Ishikawa (cell line): ENCODE measurements at regions not wholly inside any gene's neighbourhood (a gene's known extent, or its start where the extent isn't known, plus 50 kb on each side); places are given as distances from the start of the nearest gene placed in this dataset.

Experiments
- CEBPB ChIP-seq: IDR thresholded peaks from 2 replicates; pipeline ENCODE4 v1.6.1; 2012
- CREB1 ChIP-seq: IDR thresholded peaks from 2 replicates; pipeline ENCODE4 v1.6.1; 2012; ENCODE audit warnings: low read depth
- EGR1 ChIP-seq: IDR thresholded peaks from 2 replicates; pipeline ENCODE4 v1.6.1; 2012
- EP300 ChIP-seq: IDR thresholded peaks from 2 replicates; pipeline ENCODE4 v1.6.1; 2012; ENCODE audit warnings: borderline replicate concordance
- FOXM1 ChIP-seq: IDR thresholded peaks from 2 replicates; pipeline ENCODE4 v1.6.1; 2012; ENCODE audit warnings: low read depth, borderline replicate concordance
- NFIC ChIP-seq: IDR thresholded peaks from 2 replicates; pipeline ENCODE4 v1.6.1; 2012
- RAD21 ChIP-seq: IDR thresholded peaks from 2 replicates; pipeline ENCODE4 v1.6.1; 2012; ENCODE audit warnings: low read depth
- REST ChIP-seq: IDR thresholded peaks from 2 replicates; pipeline ENCODE4 v1.6.1; 2012; ENCODE audit warnings: low read depth, mild to moderate bottlenecking
- TAF1 ChIP-seq: IDR thresholded peaks from 2 replicates; pipeline ENCODE4 v1.6.1; 2012; ENCODE audit warnings: low read depth, mild to moderate bottlenecking
- TCF12 ChIP-seq: IDR thresholded peaks from 2 replicates; pipeline ENCODE4 v1.6.1; 2012; ENCODE audit warnings: low read depth
- TEAD4 ChIP-seq: IDR thresholded peaks from 2 replicates; pipeline ENCODE4 v1.6.1; 2012
- YY1 ChIP-seq: IDR thresholded peaks from 2 replicates; pipeline ENCODE4 v1.6.1; 2012; ENCODE audit warnings: low read depth
- ZBTB7A ChIP-seq: IDR thresholded peaks from 2 replicates; pipeline ENCODE4 v1.6.1; 2012; ENCODE audit warnings: low read depth
- TF ChIP-seq, protein P1 (sequence below): IDR thresholded peaks from 2 replicates; pipeline ENCODE4 v1.6.1; 2012
- TF ChIP-seq, protein P2 (sequence below): IDR thresholded peaks from 2 replicates; pipeline ENCODE4 v1.6.1; 2012

DNA sequence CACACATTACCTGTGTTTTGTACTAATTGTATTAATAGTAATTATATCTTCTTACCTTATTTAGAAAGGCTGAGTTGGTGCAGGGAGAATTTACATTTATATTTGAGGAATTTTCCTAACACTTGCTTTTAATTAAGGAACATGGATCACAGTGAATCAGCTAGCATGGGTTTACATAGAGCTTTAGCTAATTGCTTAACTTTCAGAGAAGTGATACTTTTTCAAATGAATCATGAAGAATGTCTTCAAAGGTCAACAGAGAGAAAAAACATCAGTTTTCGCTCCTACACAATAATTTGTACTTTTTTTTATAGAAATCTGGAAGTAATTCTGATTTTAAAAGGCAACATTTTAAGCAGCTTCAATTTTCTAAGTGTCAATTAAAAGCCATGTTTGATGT lies 195.0 kb upstream of the HEY2 start:
- TF ChIP-seq CREB1 (no peak), TAF1 (no peak), RAD21 (no peak), EGR1 (no peak), REST (no peak), TCF12 (no peak), CEBPB (no peak), TEAD4 (no peak), NFIC (no peak), YY1 (no peak), EP300 (no peak), FOXM1 (no peak)
- TF ChIP-seq, protein P1, sequence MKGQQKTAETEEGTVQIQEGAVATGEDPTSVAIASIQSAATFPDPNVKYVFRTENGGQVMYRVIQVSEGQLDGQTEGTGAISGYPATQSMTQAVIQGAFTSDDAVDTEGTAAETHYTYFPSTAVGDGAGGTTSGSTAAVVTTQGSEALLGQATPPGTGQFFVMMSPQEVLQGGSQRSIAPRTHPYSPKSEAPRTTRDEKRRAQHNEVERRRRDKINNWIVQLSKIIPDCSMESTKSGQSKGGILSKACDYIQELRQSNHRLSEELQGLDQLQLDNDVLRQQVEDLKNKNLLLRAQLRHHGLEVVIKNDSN = no peak

GRCh38 chr6:125558241-125558843 lies 191.1 kb upstream of the HEY2 start:
- no peak for TF ChIP-seq NFIC
- TF ChIP-seq REST = no peak
- TF ChIP-seq, protein P2, sequence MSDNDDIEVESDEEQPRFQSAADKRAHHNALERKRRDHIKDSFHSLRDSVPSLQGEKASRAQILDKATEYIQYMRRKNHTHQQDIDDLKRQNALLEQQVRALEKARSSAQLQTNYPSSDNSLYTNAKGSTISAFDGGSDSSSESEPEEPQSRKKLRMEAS = no peak
- TF ChIP-seq TAF1 = no peak
- TF ChIP-seq CREB1 = no peak
- no peak for TF ChIP-seq TEAD4

GRCh38 chr6:125558907-125559306 lies 190.5 kb upstream of the HEY2 start:
- no peak for TF ChIP-seq RAD21

DNA sequence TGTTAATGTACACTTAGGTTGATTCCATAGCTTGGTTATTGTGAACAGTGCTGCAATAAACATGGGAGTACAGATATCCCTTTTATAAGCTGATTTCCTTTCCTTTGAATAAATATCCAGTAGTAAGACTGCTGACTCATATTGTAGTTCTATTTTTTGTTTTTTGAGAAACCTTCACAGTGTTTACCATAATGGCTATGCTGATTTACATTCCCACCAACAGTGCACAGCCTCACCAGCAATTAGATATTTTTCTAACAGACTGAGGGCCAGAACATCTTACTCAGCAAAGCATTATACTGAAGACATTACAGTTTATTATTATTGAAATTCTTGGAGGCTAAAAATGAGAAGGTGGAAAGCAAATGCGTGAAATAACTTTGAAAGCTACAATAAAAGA lies 187.3 kb upstream of the HEY2 start:
- no peak for TF ChIP-seq EGR1
- TF ChIP-seq FOXM1 = no peak
- no peak for TF ChIP-seq CEBPB
- TF ChIP-seq, protein P1 = no peak
- TF ChIP-seq EP300 = no peak
- no peak for TF ChIP-seq RAD21
- no peak for TF ChIP-seq ZBTB7A

GRCh38 chr6:125564941-125565340 lies 184.5 kb upstream of the HEY2 start:
- no peak for TF ChIP-seq NFIC
- no peak for TF ChIP-seq REST
- no peak for TF ChIP-seq ZBTB7A
- TF ChIP-seq EP300 = no peak
- TF ChIP-seq EGR1 = no peak

- no peak for TF ChIP-seq REST
- TF ChIP-seq YY1 = no peak
These were observed 182.0 kb upstream of the HEY2 start for GRCh38 chr6:125567407-125567806.
